GM12878 (cell line): ENCODE measurements at regions not wholly inside any gene's neighbourhood (a gene's known extent, or its start where the extent isn't known, plus 50 kb on each side); places are given as distances from the start of the nearest gene placed in this dataset.

Experiments
- BRCA1 ChIP-seq: IDR thresholded peaks from 2 replicates; pipeline ENCODE4 v1.6.1; 2011; ENCODE audit warnings: low read depth, low read length, improper control_type of control experiment
- CTCF ChIP-seq, 3 experiments: IDR thresholded peaks in 2 of 3; conservative IDR thresholded peaks in 1 of 3; 2 replicates each; pipeline ENCODE4 v1.5.1; 2011; ENCODE audit warnings: low read depth in 3 of 3, low read length in 3 of 3, mild to moderate bottlenecking in 3 of 3, control low read depth in 2 of 3, moderate library complexity in 2 of 3, inconsistent platforms in 1 of 3, mixed read lengths in 1 of 3; ENCODE audit not compliant: control insufficient read depth in 2 of 3, insufficient read depth in 1 of 3; ENCODE audit errors: extremely low read depth in 1 of 3
- ETV6 ChIP-seq, 2 experiments: fragments of 450-650 bp in 1 of 2; IDR thresholded peaks in 1 of 2; conservative IDR thresholded peaks in 1 of 2; 2 replicates each; pipeline ENCODE4 v1.6.1; 2014; ENCODE audit warnings: antibody characterized with exemption in 1 of 2, borderline replicate concordance in 1 of 2, low read depth in 1 of 2, mild to moderate bottlenecking in 1 of 2, moderate library complexity in 1 of 2
- GABPA ChIP-seq: IDR thresholded peaks from 2 replicates; pipeline ENCODE4 v1.6.1; 2014; ENCODE audit warnings: antibody characterized with exemption, low read depth, mild to moderate bottlenecking, inconsistent platforms
- NR2C1 ChIP-seq: fragments of 450-650 bp; IDR thresholded peaks from 2 replicates; pipeline ENCODE4 v1.6.1; 2017; ENCODE audit warnings: antibody characterized with exemption, mild to moderate bottlenecking, moderate library complexity
- POLR2A ChIP-seq: IDR thresholded peaks from 2 replicates; pipeline ENCODE4 v1.6.1; 2011; ENCODE audit warnings: low read depth, mild to moderate bottlenecking, low read length
- POLR2AphosphoS5 ChIP-seq: IDR thresholded peaks from 2 replicates; pipeline ENCODE4 v1.6.1; 2011; ENCODE audit warnings: mild to moderate bottlenecking, low read length, inconsistent platforms
- REST ChIP-seq: IDR thresholded peaks from 2 replicates; pipeline ENCODE4 v1.6.1; 2012; ENCODE audit warnings: mild to moderate bottlenecking, low read depth, low read length
- TCF12 ChIP-seq: IDR thresholded peaks from 2 replicates; pipeline ENCODE4 v1.6.1; 2011; ENCODE audit warnings: low read depth, mild to moderate bottlenecking, low read length

- TF ChIP-seq POLR2A: no peak
- TF ChIP-seq GABPA: no peak
- TF ChIP-seq ETV6 (conservative IDR thresholded peaks at IDR 0.05 in 1 of 2, IDR thresholded peaks at IDR 0.05 in 1 of 2; ENCODE audit: borderline replicate concordance in 1 of 2, low read depth in 1 of 2): no peak
- TF ChIP-seq CTCF (IDR thresholded peaks at IDR 0.05 in 2 of 3, conservative IDR thresholded peaks at IDR 0.05 in 1 of 3; ENCODE audit: control insufficient read depth in 2 of 3, extremely low read depth in 1 of 3, insufficient read depth in 1 of 3, low read depth in 3 of 3, low read length in 3 of 3): no peak
- no peak for TF ChIP-seq REST
- no peak for TF ChIP-seq BRCA1
- TF ChIP-seq POLR2AphosphoS5: no peak
- TF ChIP-seq NR2C1: no peak
- no peak for TF ChIP-seq TCF12
Observed at GRCh38 chr7:3172768-3173280, 128.2 kb upstream of the SDK1 start.
